ENCODE measurements at regions not wholly inside any gene's neighbourhood (a gene's known extent, or its start where the extent isn't known, plus 50 kb on each side); places are given as distances from the start of the nearest gene placed in this dataset.

DNA sequence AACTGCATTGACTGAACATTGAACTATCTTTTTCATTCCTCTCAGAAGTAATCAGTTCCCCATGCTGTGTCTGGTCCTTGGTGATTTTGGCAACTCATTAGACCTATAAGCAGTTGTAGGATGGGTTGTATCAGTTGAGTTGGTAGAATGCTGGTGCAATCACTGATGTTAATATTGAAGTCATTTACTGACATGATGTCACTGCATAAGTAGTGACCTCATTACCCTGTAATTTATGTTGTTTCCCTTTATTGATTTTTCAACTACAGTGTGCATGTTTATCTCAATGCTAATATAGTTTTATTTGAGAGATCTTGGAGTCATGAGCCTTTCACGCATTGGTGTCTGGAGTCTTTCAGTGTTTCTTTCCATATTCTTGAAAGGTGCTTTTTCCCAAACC lies 275.0 kb downstream of the SPATA31D1 start:
- 92% methylated on average over 1 of the region's 1 CpG for WGBS

GRCh38 chr9:82271106-82271561 lies 282.6 kb downstream of the SPATA31D1 start:
- Histone ChIP-seq H3K27me3 (no peaks in the 10 kb centered on the region), H3K9me3 (no peaks in the 10 kb centered on the region), H3K27ac (no peak overlapping the region), H3K4me1 (no peaks in the 10 kb centered on the region), H3K36me3 (no peaks in the 10 kb centered on the region), H3K4me3 (no peak overlapping the region)
- 27% methylated on average over 1 of the region's 1 CpG for WGBS
- TF ChIP-seq POLR2AphosphoS5 (IDR thresholded peaks at IDR 0.05) (no peak), POLR2A (IDR thresholded peaks at IDR 0.05) (no peak), EP300 (IDR thresholded peaks at IDR 0.05) (no peak)
- TF ChIP-seq, protein P1, sequence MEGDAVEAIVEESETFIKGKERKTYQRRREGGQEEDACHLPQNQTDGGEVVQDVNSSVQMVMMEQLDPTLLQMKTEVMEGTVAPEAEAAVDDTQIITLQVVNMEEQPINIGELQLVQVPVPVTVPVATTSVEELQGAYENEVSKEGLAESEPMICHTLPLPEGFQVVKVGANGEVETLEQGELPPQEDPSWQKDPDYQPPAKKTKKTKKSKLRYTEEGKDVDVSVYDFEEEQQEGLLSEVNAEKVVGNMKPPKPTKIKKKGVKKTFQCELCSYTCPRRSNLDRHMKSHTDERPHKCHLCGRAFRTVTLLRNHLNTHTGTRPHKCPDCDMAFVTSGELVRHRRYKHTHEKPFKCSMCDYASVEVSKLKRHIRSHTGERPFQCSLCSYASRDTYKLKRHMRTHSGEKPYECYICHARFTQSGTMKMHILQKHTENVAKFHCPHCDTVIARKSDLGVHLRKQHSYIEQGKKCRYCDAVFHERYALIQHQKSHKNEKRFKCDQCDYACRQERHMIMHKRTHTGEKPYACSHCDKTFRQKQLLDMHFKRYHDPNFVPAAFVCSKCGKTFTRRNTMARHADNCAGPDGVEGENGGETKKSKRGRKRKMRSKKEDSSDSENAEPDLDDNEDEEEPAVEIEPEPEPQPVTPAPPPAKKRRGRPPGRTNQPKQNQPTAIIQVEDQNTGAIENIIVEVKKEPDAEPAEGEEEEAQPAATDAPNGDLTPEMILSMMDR (IDR thresholded peaks at IDR 0.05), result no peak
- DNase-seq (ENCODE audit: low spot score in 2 of 2), result no peak

More for the DNA sequence above, 275.0 kb downstream of the SPATA31D1 start:
- Histone ChIP-seq H3K9me3 (no peaks in the 10 kb centered on the region), H3K27ac (no peak overlapping the region), H3K27me3 (no peaks in the 10 kb centered on the region), H3K4me3 (no peak overlapping the region), H3K4me1 (no peaks in the 10 kb centered on the region), H3K36me3 (no peaks in the 10 kb centered on the region)
- TF ChIP-seq, protein P1 (IDR thresholded peaks at IDR 0.05), result no peak
- TF ChIP-seq EP300 (IDR thresholded peaks at IDR 0.05), result no peak
- no peak for TF ChIP-seq POLR2AphosphoS5 (IDR thresholded peaks at IDR 0.05)
- TF ChIP-seq POLR2A (IDR thresholded peaks at IDR 0.05), result no peak
- no peak for DNase-seq (ENCODE audit: low spot score in 2 of 2)

GRCh38 chr9:82273121-82273520 lies 284.5 kb downstream of the SPATA31D1 start:
- TF ChIP-seq, protein P1 (IDR thresholded peaks at IDR 0.05), result no peak
- TF ChIP-seq POLR2A (IDR thresholded peaks at IDR 0.05) (no peak), EP300 (IDR thresholded peaks at IDR 0.05) (no peak), POLR2AphosphoS5 (IDR thresholded peaks at IDR 0.05) (no peak)

GRCh38 chr9:82275258-82275927 lies 286.8 kb downstream of the SPATA31D1 start:
- Histone ChIP-seq H3K4me1 (no peaks in the 10 kb centered on the region), H3K4me3 (no peak overlapping the region), H3K9me3 (no peaks in the 10 kb centered on the region), H3K27ac (no peak overlapping the region), H3K36me3 (no peaks in the 10 kb centered on the region), H3K27me3 (no peaks in the 10 kb centered on the region)
- WGBS, result 62% methylated on average over 6 of the region's 6 CpGs
- TF ChIP-seq, protein P1 (IDR thresholded peaks at IDR 0.05), result no peak
- TF ChIP-seq EP300 (IDR thresholded peaks at IDR 0.05), result no peak
- no peak for TF ChIP-seq POLR2AphosphoS5 (IDR thresholded peaks at IDR 0.05)
- TF ChIP-seq POLR2A (IDR thresholded peaks at IDR 0.05), result no peak
- DNase-seq (ENCODE audit: low spot score in 2 of 2), result no peak

More at GRCh38 chr9:82273121-82273520, 284.5 kb downstream of the SPATA31D1 start:
- DNase-seq (ENCODE audit: low spot score in 2 of 2), result no peak
- H3K9me3 ChIP-seq, result no peaks in the 10 kb centered on the region
- no peaks in the 10 kb centered on the region for H3K36me3 ChIP-seq
- no peaks in the 10 kb centered on the region for H3K27me3 ChIP-seq
- H3K4me1 ChIP-seq, result no peaks in the 10 kb centered on the region
- 68% methylated on average over 1 of the region's 1 CpG for WGBS
- no peak overlapping the region for H3K4me3 ChIP-seq
- no peak overlapping the region for H3K27ac ChIP-seq

- Histone ChIP-seq H3K4me3 (no peak overlapping the region), H3K9me3 (no peaks in the 10 kb centered on the region), H3K27ac (no peak overlapping the region), H3K4me1 (no peaks in the 10 kb centered on the region), H3K27me3 (no peaks in the 10 kb centered on the region), H3K36me3 (no peaks in the 10 kb centered on the region)
- no peak for TF ChIP-seq EP300 (IDR thresholded peaks at IDR 0.05)
- TF ChIP-seq POLR2A (IDR thresholded peaks at IDR 0.05), result no peak
- TF ChIP-seq POLR2AphosphoS5 (IDR thresholded peaks at IDR 0.05), result no peak
- TF ChIP-seq, protein P1 (IDR thresholded peaks at IDR 0.05), result no peak
- DNase-seq (ENCODE audit: low spot score in 2 of 2), result no peak
Observed at GRCh38 chr9:82281066-82281465, 292.5 kb downstream of the SPATA31D1 start.

Data from suprapubic skin (tissue), 4 donors.